CD4-positive, alpha-beta T cell (primary cell): ENCODE measurements at regions not wholly inside any gene's neighbourhood (a gene's known extent, or its start where the extent isn't known, plus 50 kb on each side); places are given as distances from the start of the nearest gene placed in this dataset.
"Not testable (repeated sequence)": the region's sequence is repeated elsewhere in the genome, so short reads cannot be mapped to it uniquely, and the experiment has no call there.

Source experiments
- ATAC-seq: fragments of 200-7000 bp; cut with Tn5 transposase; one replicate; pipeline ENCODE4 v1.10.0; 2022; ENCODE audit warnings: mild to moderate bottlenecking; ENCODE audit not compliant: poor library complexity
- CTCF ChIA-PET: fragments of 350-600 bp; sonication (Branson Sonifier 250); formaldehyde crosslinking; loops from one replicate; lab custom pipeline; 2021; ENCODE audit warnings: antibody characterized with exemption, inconsistent platforms; lab: Charles Lee
- POLR2A ChIA-PET: fragments of 350-600 bp; sonication (Branson Sonifier 250); formaldehyde crosslinking; loops from one replicate; lab custom pipeline; 2021; ENCODE audit warnings: antibody characterized with exemption, inconsistent platforms; lab: Charles Lee
- DNase-seq, 14 experiments: peaks; one replicate each; pipeline ENCODE4 v3.0.0-alpha.2; 2013 to 2020; ENCODE audit warnings: mixed read lengths in 2 of 14
- H3K27ac ChIP-seq, 2 donors: one replicate each; pipeline versions ENCODE4 v1.5.1 to v1.7.0; 2013; ENCODE audit warnings: low read length in 2 of 2, low read depth in 1 of 2, mild to moderate bottlenecking in 1 of 2
- H3K27me3 ChIP-seq, 2 experiments: 1 replicate in 1 of 2; 2 replicates in 1 of 2; pipeline versions ENCODE4 v1.6.1 to v1.7.0; 2013; ENCODE audit warnings: low read length in 2 of 2, control low read depth in 1 of 2, mild to moderate bottlenecking in 1 of 2, moderate library complexity in 1 of 2; ENCODE audit not compliant: insufficient read depth in 2 of 2, control insufficient read depth in 1 of 2
- H3K36me3 ChIP-seq: one replicate; pipeline ENCODE4 v1.6.1; 2013; ENCODE audit warnings: low read length, control low read depth; ENCODE audit not compliant: insufficient read depth
- H3K4me1 ChIP-seq: one replicate; pipeline ENCODE4 v1.6.1; 2013; ENCODE audit warnings: low read length, control low read depth; ENCODE audit not compliant: insufficient read depth
- H3K4me3 ChIP-seq: one replicate; pipeline ENCODE4 v1.5.1; 2013; ENCODE audit warnings: mild to moderate bottlenecking, low read length, moderate library complexity
- H3K9me3 ChIP-seq, 2 experiments: 1 replicate in 1 of 2; 2 replicates in 1 of 2; pipeline versions ENCODE4 v1.6.1 to v1.7.0; 2013; ENCODE audit warnings: low read length in 2 of 2, mild to moderate bottlenecking in 2 of 2, control low read depth in 1 of 2, moderate library complexity in 1 of 2; ENCODE audit not compliant: control insufficient read depth in 1 of 2, insufficient read depth in 1 of 2
- H3K27ac Mint-ChIP-seq: one replicate; pipeline ENCODE4 v1.8.0; 2020; ENCODE audit warnings: mixed read lengths
- H3K27me3 Mint-ChIP-seq: one replicate; pipeline ENCODE4 v1.8.0; 2021; ENCODE audit warnings: mixed read lengths
- H3K36me3 Mint-ChIP-seq: one replicate; pipeline ENCODE4 v1.8.0; 2021; ENCODE audit warnings: low read depth, mixed read lengths
- H3K4me1 Mint-ChIP-seq: one replicate; pipeline ENCODE4 v1.8.0; 2021; ENCODE audit warnings: low read depth, mixed read lengths
- H3K4me3 Mint-ChIP-seq: one replicate; pipeline ENCODE4 v1.8.0; 2020; ENCODE audit warnings: mild to moderate bottlenecking, mixed read lengths
- H3K9me3 Mint-ChIP-seq: one replicate; pipeline ENCODE4 v1.8.0; 2020; ENCODE audit warnings: mixed read lengths
- intact Hi-C, 2 experiments: fragments of 100-400 bp; cut with DNase I in 1 of 2; cut with micrococcal nuclease in 1 of 2; formaldehyde crosslinking; loops; one replicate each; pipeline versions ENCODE4 v1.15.1 to v1.9.0; 2023 to 2025; cut with DNase I, micrococcal nuclease
- TF ChIP-seq, protein P1 (sequence below): fragments of 200-600 bp; IDR thresholded peaks from one replicate; pipeline ENCODE4 v1.8.0; 2022; ENCODE audit warnings: antibody characterized with exemption, mild to moderate bottlenecking

DNA sequence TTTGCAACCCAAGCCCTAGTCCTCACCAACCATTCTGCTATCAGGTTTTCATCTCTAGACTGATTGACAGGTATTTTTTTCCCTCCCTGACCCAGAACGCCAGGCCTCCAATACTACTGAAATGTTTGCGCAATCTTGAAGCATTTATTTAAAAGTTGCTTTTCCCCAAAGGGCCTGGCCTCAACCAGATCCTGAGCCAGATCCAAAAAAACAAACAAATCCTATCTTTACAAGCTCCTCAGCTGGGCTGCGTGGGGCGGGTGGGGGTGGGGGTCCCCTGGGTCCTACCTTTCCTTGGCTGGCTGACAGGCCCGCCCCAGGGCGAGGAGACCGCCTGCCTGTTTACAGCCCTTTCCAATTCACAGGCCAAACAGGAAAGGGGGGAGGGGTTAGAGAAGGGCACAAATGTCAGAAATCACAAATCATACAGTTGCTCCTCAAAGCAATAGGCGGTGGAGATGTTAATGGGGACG is 98.8 kb downstream of the FOXD2 start:
- peaks cover 38 to 51% of the 10 kb centered on the region in 2 experiments for H3K27me3 ChIP-seq
- intact Hi-C loops = no loop called here
- H3K9me3 ChIP-seq = peaks cover 0 to 7% of the 10 kb centered on the region in 2 experiments
- no peak overlapping the region for H3K4me3 ChIP-seq
- DNase-seq (no peak), ATAC-seq (no peak)
- no peaks in the 10 kb centered on the region for H3K36me3 ChIP-seq
- H3K4me1 ChIP-seq = peaks cover 9% of the 10 kb centered on the region
- Mint-ChIP-seq H3K4me1 (peaks cover 16% of the 10 kb centered on the region), H3K27me3 (peaks cover 61% of the 10 kb centered on the region), H3K9me3 (no peaks in the 10 kb centered on the region), H3K27ac (no peak overlapping the region), H3K4me3 (no peak overlapping the region), H3K36me3 (no peaks in the 10 kb centered on the region)
- CTCF ChIA-PET = no interaction called here
- POLR2A ChIA-PET = no interaction called here
- H3K27ac ChIP-seq = no peak overlapping the region
- TF ChIP-seq, protein P1, sequence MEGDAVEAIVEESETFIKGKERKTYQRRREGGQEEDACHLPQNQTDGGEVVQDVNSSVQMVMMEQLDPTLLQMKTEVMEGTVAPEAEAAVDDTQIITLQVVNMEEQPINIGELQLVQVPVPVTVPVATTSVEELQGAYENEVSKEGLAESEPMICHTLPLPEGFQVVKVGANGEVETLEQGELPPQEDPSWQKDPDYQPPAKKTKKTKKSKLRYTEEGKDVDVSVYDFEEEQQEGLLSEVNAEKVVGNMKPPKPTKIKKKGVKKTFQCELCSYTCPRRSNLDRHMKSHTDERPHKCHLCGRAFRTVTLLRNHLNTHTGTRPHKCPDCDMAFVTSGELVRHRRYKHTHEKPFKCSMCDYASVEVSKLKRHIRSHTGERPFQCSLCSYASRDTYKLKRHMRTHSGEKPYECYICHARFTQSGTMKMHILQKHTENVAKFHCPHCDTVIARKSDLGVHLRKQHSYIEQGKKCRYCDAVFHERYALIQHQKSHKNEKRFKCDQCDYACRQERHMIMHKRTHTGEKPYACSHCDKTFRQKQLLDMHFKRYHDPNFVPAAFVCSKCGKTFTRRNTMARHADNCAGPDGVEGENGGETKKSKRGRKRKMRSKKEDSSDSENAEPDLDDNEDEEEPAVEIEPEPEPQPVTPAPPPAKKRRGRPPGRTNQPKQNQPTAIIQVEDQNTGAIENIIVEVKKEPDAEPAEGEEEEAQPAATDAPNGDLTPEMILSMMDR = no peak

DNA sequence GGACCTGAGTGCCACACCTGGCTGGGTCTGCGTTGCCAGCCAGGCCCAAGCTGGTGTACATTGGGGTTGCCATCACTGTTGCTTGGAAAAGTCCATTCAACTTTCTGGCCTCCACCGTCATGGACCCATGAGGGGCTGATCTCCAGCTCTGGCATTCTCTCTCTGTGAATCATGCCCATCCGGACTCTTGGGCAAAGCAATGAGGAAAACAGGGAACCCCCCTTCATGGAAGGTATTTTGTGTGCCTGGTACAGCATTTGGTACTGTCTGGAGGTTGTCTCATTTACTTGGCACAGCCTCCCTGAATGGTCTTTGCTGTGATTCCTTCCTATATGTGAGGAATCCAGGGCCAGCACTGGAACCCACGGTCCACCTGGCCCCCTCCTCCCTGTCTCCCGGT is 99.4 kb downstream of the FOXD2 start:
- Mint-ChIP-seq H3K9me3 (no peaks in the 10 kb centered on the region), H3K27me3 (peaks cover 56% of the 10 kb centered on the region), H3K36me3 (no peaks in the 10 kb centered on the region), H3K4me1 (peaks cover 16% of the 10 kb centered on the region), H3K4me3 (no peak overlapping the region), H3K27ac (no peak overlapping the region)
- Histone ChIP-seq H3K27me3 (peaks cover 38 to 47% of the 10 kb centered on the region in 2 experiments), H3K4me1 (peaks cover 9% of the 10 kb centered on the region), H3K9me3 (peaks cover 0 to 7% of the 10 kb centered on the region in 2 experiments), H3K36me3 (no peaks in the 10 kb centered on the region), H3K27ac (no peak overlapping the region), H3K4me3 (no peak overlapping the region)
- ChIA-PET POLR2A (no interaction called here), CTCF (no interaction called here)
- TF ChIP-seq, protein P1 = no peak
- intact Hi-C loops = no loop called here
- DNase-seq (no peak), ATAC-seq (no peak)

DNA sequence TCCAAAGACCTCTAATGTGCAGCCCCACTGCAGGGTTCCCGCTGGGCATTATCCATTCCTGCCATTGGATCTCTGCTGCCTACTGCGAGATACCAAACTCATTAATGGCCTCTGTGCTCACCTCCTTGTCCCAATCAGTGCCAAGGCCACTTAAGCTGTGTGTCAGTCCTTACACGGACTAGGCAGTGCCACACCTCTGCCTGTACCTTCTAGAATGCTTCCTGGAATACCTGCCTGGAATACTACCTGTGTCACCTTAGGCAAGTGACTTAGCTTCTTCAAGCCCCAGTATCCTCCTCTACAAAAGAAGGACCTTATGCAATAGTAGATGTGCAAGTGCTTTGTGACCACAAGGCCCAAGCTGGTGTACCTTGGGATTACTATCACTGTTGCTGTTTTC is 100.1 kb downstream of the FOXD2 start:
- Mint-ChIP-seq H3K4me3 (no peak overlapping the region), H3K36me3 (no peaks in the 10 kb centered on the region), H3K27ac (no peak overlapping the region), H3K4me1 (peaks cover 16% of the 10 kb centered on the region), H3K9me3 (no peaks in the 10 kb centered on the region), H3K27me3 (peaks cover 52% of the 10 kb centered on the region)
- ATAC-seq (no peak), DNase-seq (no peak)
- intact Hi-C loops = no loop called here
- H3K27me3 ChIP-seq = peaks cover 32 to 42% of the 10 kb centered on the region in 2 experiments
- TF ChIP-seq, protein P1 = no peak
- ChIA-PET POLR2A (no interaction called here), CTCF (no interaction called here)
- peaks cover 9% of the 10 kb centered on the region for H3K4me1 ChIP-seq
- no peaks in the 10 kb centered on the region for H3K36me3 ChIP-seq
- peaks cover 0 to 5% of the 10 kb centered on the region in 2 experiments for H3K9me3 ChIP-seq
- H3K27ac ChIP-seq = no peak overlapping the region
- H3K4me3 ChIP-seq = no peak overlapping the region

DNA sequence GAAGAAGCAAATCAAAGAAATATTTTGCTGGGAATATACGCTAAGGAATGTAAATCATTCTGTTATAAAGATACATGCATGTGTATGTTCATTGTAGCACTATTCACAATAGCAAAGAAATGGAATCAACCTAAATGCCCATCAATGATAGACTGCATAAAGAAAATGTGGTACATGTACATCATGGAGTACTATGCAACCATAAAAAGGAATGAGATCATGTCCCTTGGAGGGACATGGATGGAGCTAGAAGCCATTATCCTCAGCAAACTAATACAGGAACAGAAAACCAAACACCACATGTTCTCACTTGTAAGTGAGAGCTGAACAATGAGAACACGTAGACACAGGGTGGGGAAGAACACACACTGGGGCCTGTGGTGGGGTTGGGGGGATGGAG is 100.7 kb downstream of the FOXD2 start:
- H3K27ac Mint-ChIP-seq, CTCF ChIA-PET, H3K4me1 ChIP-seq, H3K36me3 ChIP-seq, POLR2A ChIA-PET, H3K9me3 ChIP-seq, intact Hi-C loops, H3K9me3 Mint-ChIP-seq, H3K4me3 ChIP-seq, H3K27ac ChIP-seq, H3K36me3 Mint-ChIP-seq, H3K4me3 Mint-ChIP-seq, ATAC-seq, DNase-seq: not testable (repeated sequence)
- H3K27me3 ChIP-seq = peaks cover 28 to 42% of the 10 kb centered on the region in 2 experiments
- Mint-ChIP-seq H3K4me1 (peaks cover 12% of the 10 kb centered on the region), H3K27me3 (peaks cover 52% of the 10 kb centered on the region)

DNA sequence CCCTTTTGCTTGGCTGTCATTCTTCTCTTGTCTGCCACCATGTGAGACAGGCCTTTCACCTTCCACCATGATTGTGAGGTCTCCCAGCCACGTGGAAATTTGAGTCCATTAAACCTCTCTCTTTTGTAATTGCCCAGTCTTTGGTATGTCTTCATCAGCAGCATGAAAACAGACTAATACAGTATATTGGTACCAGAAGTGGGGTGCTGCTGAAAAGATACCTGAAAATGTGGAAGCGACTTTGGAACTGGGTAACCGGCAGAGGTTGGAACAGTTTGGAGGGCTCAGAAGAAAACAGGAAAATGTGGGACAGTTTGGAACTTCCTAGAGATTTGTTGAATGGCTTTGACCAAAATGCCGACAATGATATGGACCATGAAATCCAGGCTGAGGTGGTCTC is 103.9 kb downstream of the FOXD2 start:
- intact Hi-C loops, CTCF ChIA-PET, H3K4me1 Mint-ChIP-seq, H3K9me3 ChIP-seq, ATAC-seq, H3K36me3 ChIP-seq, H3K4me3 Mint-ChIP-seq, H3K36me3 Mint-ChIP-seq, POLR2A ChIA-PET, H3K27ac Mint-ChIP-seq, DNase-seq, H3K4me1 ChIP-seq, H3K4me3 ChIP-seq, H3K9me3 Mint-ChIP-seq, H3K27ac ChIP-seq: not testable (repeated sequence)
- peaks cover 35% of the 10 kb centered on the region for H3K27me3 Mint-ChIP-seq
- H3K27me3 ChIP-seq = peaks cover 10 to 12% of the 10 kb centered on the region in 2 experiments
